Keratinocyte (primary cell): ENCODE measurements at regions not wholly inside any gene's neighbourhood (a gene's known extent, or its start where the extent isn't known, plus 50 kb on each side); places are given as distances from the start of the nearest gene placed in this dataset.

ENCODE experiments used
- CTCF ChIP-seq, 3 experiments: IDR thresholded peaks in 1 of 3; conservative IDR thresholded peaks in 1 of 3; optimal IDR thresholded peaks in 1 of 3; 2 replicates in 2 of 3; 3 replicates in 1 of 3; pipeline versions ENCODE3 to v1.5.1; 2011; ENCODE audit warnings: low read length in 3 of 3, mild to moderate bottlenecking in 3 of 3, moderate library complexity in 2 of 3, control low read depth in 1 of 3, inconsistent platforms in 1 of 3; ENCODE audit not compliant: insufficient read depth in 2 of 3; ENCODE audit errors: extremely low read depth in 1 of 3
- EZH2 ChIP-seq: IDR thresholded peaks from one replicate; pipeline ENCODE4 v1.6.1; 2012; ENCODE audit warnings: inconsistent platforms, mild to moderate bottlenecking, low read length, moderate library complexity

- TF ChIP-seq CTCF (optimal IDR thresholded peaks at IDR 0.05 in 1 of 3, IDR thresholded peaks at IDR 0.05 in 1 of 3, conservative IDR thresholded peaks at IDR 0.05 in 1 of 3; ENCODE audit: extremely low read depth in 1 of 3, insufficient read depth in 2 of 3, low read length in 3 of 3) (no peak), EZH2 (no peak)
These were observed 167.9 kb downstream of the HRH4 start for GRCh38 chr18:24628326-24628725.
